ENCODE measurements at regions not wholly inside any gene's neighbourhood (a gene's known extent, or its start where the extent isn't known, plus 50 kb on each side); places are given as distances from the start of the nearest gene placed in this dataset.

DNA sequence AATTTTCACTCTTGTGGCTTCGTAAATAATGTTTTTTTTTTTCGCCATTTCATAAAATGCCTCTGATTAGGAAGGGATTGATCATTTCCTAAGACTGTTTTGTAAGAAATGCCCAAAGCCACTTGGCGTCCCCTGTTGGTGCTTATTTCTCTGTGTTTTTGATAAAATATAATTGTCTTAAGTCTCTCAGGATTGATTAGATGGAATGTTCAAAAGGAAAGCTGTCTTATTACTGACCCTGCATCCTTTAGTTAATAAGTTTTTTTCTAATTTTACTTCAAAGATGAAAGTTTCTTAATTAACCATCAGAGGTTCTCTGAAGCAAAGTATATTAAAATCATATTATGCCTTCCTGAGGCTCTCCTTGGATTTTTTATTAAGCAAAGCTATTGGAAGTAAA lies 624.3 kb upstream of the TENM4 start:
- TF ChIP-seq, protein P1, sequence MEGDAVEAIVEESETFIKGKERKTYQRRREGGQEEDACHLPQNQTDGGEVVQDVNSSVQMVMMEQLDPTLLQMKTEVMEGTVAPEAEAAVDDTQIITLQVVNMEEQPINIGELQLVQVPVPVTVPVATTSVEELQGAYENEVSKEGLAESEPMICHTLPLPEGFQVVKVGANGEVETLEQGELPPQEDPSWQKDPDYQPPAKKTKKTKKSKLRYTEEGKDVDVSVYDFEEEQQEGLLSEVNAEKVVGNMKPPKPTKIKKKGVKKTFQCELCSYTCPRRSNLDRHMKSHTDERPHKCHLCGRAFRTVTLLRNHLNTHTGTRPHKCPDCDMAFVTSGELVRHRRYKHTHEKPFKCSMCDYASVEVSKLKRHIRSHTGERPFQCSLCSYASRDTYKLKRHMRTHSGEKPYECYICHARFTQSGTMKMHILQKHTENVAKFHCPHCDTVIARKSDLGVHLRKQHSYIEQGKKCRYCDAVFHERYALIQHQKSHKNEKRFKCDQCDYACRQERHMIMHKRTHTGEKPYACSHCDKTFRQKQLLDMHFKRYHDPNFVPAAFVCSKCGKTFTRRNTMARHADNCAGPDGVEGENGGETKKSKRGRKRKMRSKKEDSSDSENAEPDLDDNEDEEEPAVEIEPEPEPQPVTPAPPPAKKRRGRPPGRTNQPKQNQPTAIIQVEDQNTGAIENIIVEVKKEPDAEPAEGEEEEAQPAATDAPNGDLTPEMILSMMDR (IDR thresholded peaks at IDR 0.05; ENCODE audit: insufficient read depth, low read length): no peak
- TF ChIP-seq GABPA (IDR thresholded peaks at IDR 0.05; ENCODE audit: low read depth): no peak
- no peak for TF ChIP-seq POLR2AphosphoS5 (IDR thresholded peaks at IDR 0.05; ENCODE audit: low read depth)
- TF ChIP-seq, protein P2, sequence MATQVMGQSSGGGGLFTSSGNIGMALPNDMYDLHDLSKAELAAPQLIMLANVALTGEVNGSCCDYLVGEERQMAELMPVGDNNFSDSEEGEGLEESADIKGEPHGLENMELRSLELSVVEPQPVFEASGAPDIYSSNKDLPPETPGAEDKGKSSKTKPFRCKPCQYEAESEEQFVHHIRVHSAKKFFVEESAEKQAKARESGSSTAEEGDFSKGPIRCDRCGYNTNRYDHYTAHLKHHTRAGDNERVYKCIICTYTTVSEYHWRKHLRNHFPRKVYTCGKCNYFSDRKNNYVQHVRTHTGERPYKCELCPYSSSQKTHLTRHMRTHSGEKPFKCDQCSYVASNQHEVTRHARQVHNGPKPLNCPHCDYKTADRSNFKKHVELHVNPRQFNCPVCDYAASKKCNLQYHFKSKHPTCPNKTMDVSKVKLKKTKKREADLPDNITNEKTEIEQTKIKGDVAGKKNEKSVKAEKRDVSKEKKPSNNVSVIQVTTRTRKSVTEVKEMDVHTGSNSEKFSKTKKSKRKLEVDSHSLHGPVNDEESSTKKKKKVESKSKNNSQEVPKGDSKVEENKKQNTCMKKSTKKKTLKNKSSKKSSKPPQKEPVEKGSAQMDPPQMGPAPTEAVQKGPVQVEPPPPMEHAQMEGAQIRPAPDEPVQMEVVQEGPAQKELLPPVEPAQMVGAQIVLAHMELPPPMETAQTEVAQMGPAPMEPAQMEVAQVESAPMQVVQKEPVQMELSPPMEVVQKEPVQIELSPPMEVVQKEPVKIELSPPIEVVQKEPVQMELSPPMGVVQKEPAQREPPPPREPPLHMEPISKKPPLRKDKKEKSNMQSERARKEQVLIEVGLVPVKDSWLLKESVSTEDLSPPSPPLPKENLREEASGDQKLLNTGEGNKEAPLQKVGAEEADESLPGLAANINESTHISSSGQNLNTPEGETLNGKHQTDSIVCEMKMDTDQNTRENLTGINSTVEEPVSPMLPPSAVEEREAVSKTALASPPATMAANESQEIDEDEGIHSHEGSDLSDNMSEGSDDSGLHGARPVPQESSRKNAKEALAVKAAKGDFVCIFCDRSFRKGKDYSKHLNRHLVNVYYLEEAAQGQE (IDR thresholded peaks at IDR 0.05; ENCODE audit: insufficient replicate concordance, low read depth): no peak

All from HL-60 (cell line).